Peyer's patch (tissue), 4 donors: ENCODE measurements at regions not wholly inside any gene's neighbourhood (a gene's known extent, or its start where the extent isn't known, plus 50 kb on each side); places are given as distances from the start of the nearest gene placed in this dataset.
"Not testable (repeated sequence)": the region's sequence is repeated elsewhere in the genome, so short reads cannot be mapped to it uniquely, and the experiment has no call there.

Experiments
- DNase-seq, 3 donors: peaks; one replicate each; pipeline ENCODE4 v3.0.0-alpha.2; 2017 to 2019
- H3K27ac ChIP-seq, 4 donors: fragments of 200-600 bp; sonication (generic); one replicate each; pipeline ENCODE4 v1.5.1; 2016 to 2019
- H3K27me3 ChIP-seq, 2 donors: fragments of 200-600 bp; sonication (generic); one replicate each; pipeline ENCODE4 v1.5.1; 2019
- H3K36me3 ChIP-seq, 3 donors: fragments of 200-600 bp; sonication (generic); one replicate each; pipeline ENCODE4 v1.5.1; 2016 to 2019
- H3K4me1 ChIP-seq, 4 donors: fragments of 200-600 bp; sonication (generic); one replicate each; pipeline ENCODE4 v1.5.1; 2016 to 2019
- H3K4me3 ChIP-seq, 4 donors: fragments of 200-600 bp; sonication (generic); 1 replicate in 3 of 4; 2 replicates in 1 of 4; pipeline ENCODE4 v1.5.1; 2016 to 2019; ENCODE audit warnings: mild to moderate bottlenecking in 1 of 4
- H3K9me3 ChIP-seq, 4 donors: fragments of 200-600 bp; sonication (generic); one replicate each; pipeline ENCODE4 v1.5.1; 2016 to 2019; ENCODE audit warnings: mild to moderate bottlenecking in 1 of 4
- CTCF ChIP-seq, 6 experiments: fragments of 450-650 bp in 4 of 6; fragments of 200-600 bp in 2 of 6; sonication (generic) in 1 of 6; IDR thresholded peaks; one replicate each; pipeline ENCODE4 v1.5.1; 2017 to 2019; ENCODE audit warnings: antibody characterized with exemption in 6 of 6, mild to moderate bottlenecking in 3 of 6, moderate library complexity in 1 of 6
- POLR2A ChIP-seq, 2 donors: fragments of 450-650 bp; IDR thresholded peaks; one replicate each; pipeline ENCODE4 v1.5.1; 2017; ENCODE audit warnings: antibody characterized with exemption in 2 of 2, mild to moderate bottlenecking in 2 of 2, moderate library complexity in 2 of 2

- Histone ChIP-seq H3K4me3 (no peak overlapping the region), H3K9me3 (no peaks in the 10 kb centered on the region), H3K4me1 (no peaks in the 10 kb centered on the region), H3K27ac (no peak overlapping the region), H3K36me3 (no peaks in the 10 kb centered on the region), H3K27me3 (no peaks in the 10 kb centered on the region)
- TF ChIP-seq POLR2A (IDR thresholded peaks at IDR 0.05), result no peak
- no peak for TF ChIP-seq CTCF (IDR thresholded peaks at IDR 0.05)
- DNase-seq, result no peak
These were observed 93.2 kb upstream of the CAB39 start for GRCh38 chr2:230619491-230619890.

- not testable (repeated sequence) for DNase-seq, H3K4me1 ChIP-seq, H3K36me3 ChIP-seq, H3K4me3 ChIP-seq, H3K9me3 ChIP-seq, H3K27ac ChIP-seq, H3K27me3 ChIP-seq
These were observed 87.4 kb upstream of the CAB39 start for GRCh38 chr2:230625220-230625619.

DNA sequence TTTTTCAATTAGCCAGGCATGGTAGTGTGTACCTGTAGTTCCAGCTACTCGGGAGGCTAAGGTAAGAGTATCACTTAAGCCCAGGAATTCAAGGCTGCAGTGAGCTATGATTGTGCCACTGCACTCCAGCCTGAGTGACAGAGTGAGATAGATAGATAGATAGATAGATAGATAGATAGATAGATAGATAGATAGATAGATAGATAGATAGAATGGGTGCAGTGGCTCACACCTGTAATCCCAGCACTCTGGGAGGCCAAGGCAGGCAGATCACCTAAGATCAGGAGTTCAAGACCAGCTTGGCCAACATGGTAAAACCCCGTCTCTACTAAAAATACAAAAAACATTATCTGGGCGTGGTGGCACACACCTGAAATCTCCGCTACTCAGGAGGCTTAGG lies 85.6 kb upstream of the CAB39 start:
- DNase-seq, H3K36me3 ChIP-seq, H3K27me3 ChIP-seq, H3K4me1 ChIP-seq, H3K9me3 ChIP-seq, H3K27ac ChIP-seq, H3K4me3 ChIP-seq: not testable (repeated sequence)

DNA sequence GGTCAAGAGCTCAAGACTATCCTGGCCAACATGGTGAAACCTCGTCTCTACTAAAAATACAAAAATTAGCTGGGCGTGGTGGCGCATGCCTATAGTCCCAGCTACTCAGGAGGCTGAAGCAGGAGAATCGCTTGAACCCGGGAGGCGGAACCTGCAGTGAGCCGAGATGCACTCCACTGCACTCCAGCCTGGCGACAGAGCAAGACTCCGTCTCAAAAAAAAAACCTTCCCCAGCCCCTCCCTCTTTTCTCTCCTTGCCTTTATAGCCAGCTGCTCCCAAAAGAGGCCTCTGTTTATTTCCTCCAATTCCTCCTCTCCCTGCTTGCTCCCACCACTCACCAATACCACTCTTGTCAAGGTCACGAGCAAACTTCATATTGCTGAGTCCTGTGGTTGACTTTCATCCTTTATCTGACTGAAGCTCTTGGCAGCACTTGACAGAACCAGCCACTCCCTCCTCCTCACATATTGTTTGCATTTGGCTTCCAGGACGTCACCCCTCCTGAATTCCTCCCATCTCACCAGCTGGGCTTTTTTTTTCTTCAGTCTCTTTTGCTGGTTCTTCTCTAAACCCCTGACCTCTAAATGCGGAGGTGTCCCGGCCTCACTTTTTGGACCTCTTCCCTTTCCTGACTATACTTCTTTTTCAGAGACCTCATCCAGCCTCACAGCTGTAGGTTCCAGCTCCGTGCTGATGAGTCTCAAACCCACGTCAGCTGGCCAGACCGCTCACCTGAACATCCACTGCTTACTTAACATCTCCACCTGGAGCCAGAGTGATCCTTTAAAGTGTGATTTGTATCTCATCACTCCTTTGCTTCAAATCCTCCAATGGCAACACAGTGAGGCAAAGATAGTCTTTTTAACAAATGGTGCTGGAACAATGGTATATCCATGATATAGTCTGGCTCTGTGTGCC lies 84.6 kb upstream of the CAB39 start:
- Histone ChIP-seq H3K9me3 (no peaks in the 10 kb centered on the region), H3K4me1 (no peaks in the 10 kb centered on the region), H3K27ac (no peak overlapping the region), H3K36me3 (no peaks in the 10 kb centered on the region), H3K4me3 (no peak overlapping the region), H3K27me3 (no peaks in the 10 kb centered on the region)
- no peak for DNase-seq
- TF ChIP-seq POLR2A (IDR thresholded peaks at IDR 0.05) (no peak), CTCF (IDR thresholded peaks at IDR 0.05) (no peak)

DNA sequence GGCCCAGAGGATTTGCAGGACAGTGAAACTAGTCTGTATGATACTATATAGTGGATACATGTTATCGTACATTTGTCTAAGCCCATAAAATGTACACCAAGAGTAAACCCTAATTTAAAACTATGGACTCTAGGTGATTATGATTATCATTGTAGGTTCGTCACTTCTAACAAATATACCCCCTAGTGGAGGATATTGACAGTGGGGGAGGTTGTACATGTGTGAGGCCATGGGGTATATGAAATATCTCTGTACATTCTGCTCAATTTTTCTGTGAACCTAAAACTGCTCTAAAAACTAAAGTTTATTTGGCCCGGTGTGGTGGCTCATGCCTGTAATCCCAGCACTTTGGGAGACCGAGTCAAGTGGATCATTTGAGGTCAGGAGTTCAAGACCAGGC lies 81.2 kb upstream of the CAB39 start:
- no peaks in the 10 kb centered on the region for H3K36me3 ChIP-seq
- no peaks in the 10 kb centered on the region for H3K27me3 ChIP-seq
- no peak overlapping the region for H3K27ac ChIP-seq
- no peaks in the 10 kb centered on the region for H3K4me1 ChIP-seq
- H3K4me3 ChIP-seq, result no peak overlapping the region
- DNase-seq, result no peak
- H3K9me3 ChIP-seq, result no peaks in the 10 kb centered on the region
- no peak for TF ChIP-seq POLR2A (IDR thresholded peaks at IDR 0.05)
- TF ChIP-seq CTCF (IDR thresholded peaks at IDR 0.05), result no peak

DNA sequence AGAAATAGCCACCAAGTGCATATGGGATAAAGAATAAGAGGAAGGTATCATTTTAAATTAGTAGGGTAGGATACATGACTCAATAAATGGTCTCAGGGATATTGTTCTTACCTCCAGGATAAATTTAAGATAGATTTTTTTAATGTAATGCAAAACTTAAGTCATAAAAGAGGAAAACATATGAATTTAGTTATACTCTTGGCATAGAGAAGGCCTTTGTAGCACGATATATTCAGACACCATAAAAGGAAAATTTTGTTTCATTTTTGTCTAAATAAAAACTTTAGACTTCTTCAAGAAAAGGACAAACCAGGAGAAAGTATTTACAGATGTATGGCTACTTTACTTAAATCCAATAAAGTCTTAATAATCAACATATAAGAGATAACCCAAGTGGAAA lies 78.5 kb upstream of the CAB39 start:
- no peak overlapping the region for H3K4me3 ChIP-seq
- no peaks in the 10 kb centered on the region for H3K36me3 ChIP-seq
- H3K27ac ChIP-seq, result no peak overlapping the region
- no peaks in the 10 kb centered on the region for H3K4me1 ChIP-seq
- no peaks in the 10 kb centered on the region for H3K27me3 ChIP-seq
- no peak for DNase-seq
- TF ChIP-seq POLR2A (IDR thresholded peaks at IDR 0.05) (no peak), CTCF (IDR thresholded peaks at IDR 0.05) (no peak)
- no peaks in the 10 kb centered on the region for H3K9me3 ChIP-seq

GRCh38 chr2:230634721-230635313 lies 77.8 kb upstream of the CAB39 start:
- H3K4me1 ChIP-seq, H3K4me3 ChIP-seq, H3K36me3 ChIP-seq, H3K9me3 ChIP-seq, H3K27me3 ChIP-seq, H3K27ac ChIP-seq: not testable (repeated sequence)
- DNase-seq, result peak in 2 of 3 donors; percentile 5 to 8
